Dendritic cell treated with granulocyte-macrophage colony-stimulating factor and Interleukin-4, amounts not matched to agents 40 ng/mL and 50 ng/mL, for 4 days (primary cell): ENCODE measurements at regions not wholly inside any gene's neighbourhood (a gene's known extent, or its start where the extent isn't known, plus 50 kb on each side); places are given as distances from the start of the nearest gene placed in this dataset.

Source experiments
- H3K27ac Mint-ChIP-seq: one replicate; pipeline ENCODE4 v1.8.0; 2022; ENCODE audit warnings: mild to moderate bottlenecking, mixed read lengths
- H3K27me3 Mint-ChIP-seq: one replicate; pipeline ENCODE4 v1.8.0; 2022; ENCODE audit warnings: mild to moderate bottlenecking, mixed read lengths
- H3K36me3 Mint-ChIP-seq: one replicate; pipeline ENCODE4 v1.8.0; 2022; ENCODE audit warnings: low read depth, mixed read lengths
- H3K4me1 Mint-ChIP-seq: one replicate; pipeline ENCODE4 v1.8.0; 2022; ENCODE audit warnings: low read depth, mixed read lengths
- H3K4me3 Mint-ChIP-seq: one replicate; pipeline ENCODE4 v1.8.0; 2022; ENCODE audit warnings: mild to moderate bottlenecking, moderate library complexity, mixed read lengths
- H3K9me3 Mint-ChIP-seq: one replicate; pipeline ENCODE4 v1.8.0; 2022; ENCODE audit warnings: mixed read lengths
- intact Hi-C: fragments of 100-400 bp; cut with micrococcal nuclease; formaldehyde crosslinking; loops from one replicate; pipeline ENCODE4 v1.15.0; 2022

DNA sequence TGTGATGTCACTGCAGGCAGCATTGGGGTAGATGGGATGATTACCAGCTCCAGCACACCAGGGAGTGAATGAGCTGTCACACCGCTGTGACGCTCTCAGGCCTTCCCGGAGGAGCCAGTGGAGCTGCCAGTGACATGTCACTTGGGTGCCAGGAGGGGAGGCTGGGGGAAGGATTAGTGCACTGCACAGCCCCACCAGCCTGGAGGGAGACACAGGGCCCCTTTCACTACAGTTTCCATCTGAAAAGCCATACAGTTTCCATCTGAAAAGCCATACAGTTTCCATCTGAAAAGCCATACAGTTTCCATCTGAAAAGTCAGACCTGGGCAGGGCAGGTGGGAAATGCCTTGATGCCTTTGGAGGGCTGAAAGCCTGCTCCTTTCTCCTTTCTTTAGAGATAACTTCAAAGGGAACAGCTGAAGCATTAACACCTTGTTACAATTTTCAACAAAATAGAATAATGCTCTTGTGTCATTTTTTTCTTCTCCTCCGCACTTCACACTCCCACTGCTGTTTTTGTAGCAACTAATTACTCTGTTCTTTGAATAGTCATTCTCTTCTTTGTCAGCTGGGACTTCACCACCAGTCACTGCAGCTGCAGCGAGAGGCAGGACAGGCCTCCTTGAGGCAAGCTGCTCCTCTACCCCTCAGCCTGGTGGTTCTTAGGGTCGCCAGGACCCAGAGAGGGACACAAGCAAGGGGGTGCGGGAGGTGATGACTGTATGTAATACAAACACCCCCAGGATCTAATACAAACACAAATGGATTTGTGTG, 256.9 kb upstream of the RGS6 start:
- no peak overlapping the region for H3K27ac Mint-ChIP-seq
- intact Hi-C loops, result no loop called here
- H3K27me3 Mint-ChIP-seq, result no peaks in the 10 kb centered on the region
- H3K36me3 Mint-ChIP-seq, result peaks cover 91% of the 10 kb centered on the region
- no peak overlapping the region for H3K4me3 Mint-ChIP-seq
- no peaks in the 10 kb centered on the region for H3K9me3 Mint-ChIP-seq
- no peaks in the 10 kb centered on the region for H3K4me1 Mint-ChIP-seq

DNA sequence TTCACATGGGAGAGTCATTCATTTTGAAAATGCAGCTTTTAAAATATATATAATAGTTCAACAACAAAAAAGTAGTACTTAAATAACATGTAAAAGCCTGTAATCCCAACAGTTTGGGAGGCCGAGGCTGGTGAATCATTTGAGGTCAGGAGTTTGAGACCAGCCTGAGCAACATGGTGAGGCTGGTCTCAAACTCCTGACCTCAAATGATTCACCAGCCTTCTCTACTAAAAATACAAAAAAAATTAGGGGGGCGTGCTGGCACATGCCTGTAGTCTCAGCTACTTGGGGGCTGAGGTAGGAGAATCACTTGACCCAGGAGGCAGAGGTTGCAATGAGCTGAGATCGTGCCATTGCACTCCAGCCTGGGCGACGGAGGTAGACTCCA, 256.3 kb upstream of the RGS6 start:
- Mint-ChIP-seq H3K36me3 (peaks cover 89% of the 10 kb centered on the region), H3K27ac (no peak overlapping the region), H3K27me3 (no peaks in the 10 kb centered on the region)

GRCh38 chr14:71680736-71681387, 251.4 kb upstream of the RGS6 start:
- Mint-ChIP-seq H3K9me3 (no peaks in the 10 kb centered on the region), H3K4me3 (no peak overlapping the region), H3K27ac (no peak overlapping the region), H3K27me3 (no peaks in the 10 kb centered on the region), H3K36me3 (peaks cover 75% of the 10 kb centered on the region), H3K4me1 (no peaks in the 10 kb centered on the region)
- intact Hi-C loops, result no loop called here

More for the DNA sequence above, 256.3 kb upstream of the RGS6 start:
- intact Hi-C loops, result no loop called here
- no peaks in the 10 kb centered on the region for H3K9me3 Mint-ChIP-seq
- no peak overlapping the region for H3K4me3 Mint-ChIP-seq
- no peaks in the 10 kb centered on the region for H3K4me1 Mint-ChIP-seq

GRCh38 chr14:71682337-71682736, 249.9 kb upstream of the RGS6 start:
- Mint-ChIP-seq H3K27me3 (no peaks in the 10 kb centered on the region), H3K9me3 (no peaks in the 10 kb centered on the region), H3K27ac (no peak overlapping the region), H3K4me3 (no peak overlapping the region), H3K4me1 (no peaks in the 10 kb centered on the region), H3K36me3 (peaks cover 81% of the 10 kb centered on the region)
- intact Hi-C loops, result no loop called here

GRCh38 chr14:71684323-71684722, 247.9 kb upstream of the RGS6 start:
- Mint-ChIP-seq H3K27me3 (no peaks in the 10 kb centered on the region), H3K9me3 (no peaks in the 10 kb centered on the region), H3K4me1 (no peaks in the 10 kb centered on the region), H3K4me3 (no peak overlapping the region), H3K27ac (no peak overlapping the region), H3K36me3 (peaks cover 64% of the 10 kb centered on the region)
- intact Hi-C loops, result no loop called here

GRCh38 chr14:71686677-71687076, 245.6 kb upstream of the RGS6 start:
- H3K4me1 Mint-ChIP-seq, result peaks cover 5% of the 10 kb centered on the region
- H3K9me3 Mint-ChIP-seq, result no peaks in the 10 kb centered on the region
- no peak overlapping the region for H3K4me3 Mint-ChIP-seq
- intact Hi-C loops, result no loop called here
- peaks cover 75% of the 10 kb centered on the region for H3K36me3 Mint-ChIP-seq
- no peaks in the 10 kb centered on the region for H3K27me3 Mint-ChIP-seq
- no peak overlapping the region for H3K27ac Mint-ChIP-seq

- H3K4me1 Mint-ChIP-seq, result peaks cover 5% of the 10 kb centered on the region
- intact Hi-C loops, result no loop called here
- no peaks in the 10 kb centered on the region for H3K27me3 Mint-ChIP-seq
- no peak overlapping the region for H3K27ac Mint-ChIP-seq
- no peak overlapping the region for H3K4me3 Mint-ChIP-seq
- peaks cover 78% of the 10 kb centered on the region for H3K36me3 Mint-ChIP-seq
- no peaks in the 10 kb centered on the region for H3K9me3 Mint-ChIP-seq
Measured at GRCh38 chr14:71687166-71687831, 244.9 kb upstream of the RGS6 start.

DNA sequence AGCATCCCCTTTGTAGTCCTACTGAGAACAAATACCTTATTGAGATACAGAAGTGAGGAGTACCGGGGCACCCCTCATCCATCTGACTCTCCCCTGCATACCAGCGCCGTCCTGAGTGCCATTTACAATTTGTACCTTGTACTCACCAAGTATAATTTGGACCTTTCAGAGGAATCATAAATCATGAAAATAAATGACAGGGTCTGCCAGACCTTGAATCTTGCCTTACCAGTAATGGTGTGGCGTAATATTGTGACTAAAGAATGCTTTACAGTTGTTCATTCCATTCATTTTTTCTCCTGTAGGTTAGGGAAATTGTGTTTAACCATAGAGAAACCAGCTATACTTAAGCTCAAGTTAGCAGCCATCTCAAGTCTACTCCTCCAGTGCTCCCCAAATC, 243.7 kb upstream of the RGS6 start:
- no peak overlapping the region for H3K27ac Mint-ChIP-seq
- no peaks in the 10 kb centered on the region for H3K27me3 Mint-ChIP-seq
- peaks cover 5% of the 10 kb centered on the region for H3K4me1 Mint-ChIP-seq
- intact Hi-C loops, result no loop called here
- H3K9me3 Mint-ChIP-seq, result no peaks in the 10 kb centered on the region
- H3K4me3 Mint-ChIP-seq, result no peak overlapping the region
- H3K36me3 Mint-ChIP-seq, result peaks cover 79% of the 10 kb centered on the region

DNA sequence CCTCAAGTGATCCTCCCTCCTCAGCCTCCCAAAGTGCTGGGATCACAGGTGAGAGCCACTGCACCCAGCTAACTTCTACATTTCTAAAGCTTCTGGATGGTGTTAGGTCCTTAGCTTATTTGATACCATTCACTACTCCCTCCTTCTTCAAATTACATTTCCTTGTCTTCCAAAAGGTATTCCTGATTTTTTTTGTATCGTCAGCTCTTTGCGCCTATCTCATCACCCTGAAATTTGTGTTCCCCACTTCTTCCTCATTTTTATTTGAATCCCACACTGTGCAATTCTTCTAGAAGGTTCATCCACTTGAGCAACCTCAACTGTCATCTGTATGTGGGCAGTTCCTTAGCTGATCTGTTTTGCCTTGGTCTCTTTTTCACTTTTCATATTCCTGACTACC, 241.8 kb upstream of the RGS6 start:
- peaks cover 76% of the 10 kb centered on the region for H3K36me3 Mint-ChIP-seq

DNA sequence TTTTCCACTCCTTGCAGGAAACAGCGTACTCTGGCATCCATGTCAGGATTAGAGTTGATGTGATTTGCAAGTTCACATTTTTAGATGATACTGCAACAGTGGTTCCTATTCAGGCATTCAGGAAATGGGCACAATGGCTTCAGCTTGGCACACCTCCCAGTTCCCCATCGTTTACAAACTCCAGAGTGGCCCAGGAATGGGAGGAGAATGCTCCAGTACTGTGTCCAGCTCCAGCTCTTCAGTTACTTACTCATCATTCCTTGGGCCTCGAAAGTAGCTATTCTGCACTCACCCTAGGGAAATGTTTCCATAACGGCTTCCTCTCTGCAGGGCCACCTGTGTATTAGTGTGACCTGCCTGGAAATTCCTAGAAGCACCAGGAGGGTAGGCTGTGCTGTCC, 239.7 kb upstream of the RGS6 start:
- intact Hi-C loops, result no loop called here
- H3K9me3 Mint-ChIP-seq, result no peaks in the 10 kb centered on the region
- H3K27ac Mint-ChIP-seq, result no peak overlapping the region
- peaks cover 76% of the 10 kb centered on the region for H3K36me3 Mint-ChIP-seq
- no peaks in the 10 kb centered on the region for H3K27me3 Mint-ChIP-seq
- no peak overlapping the region for H3K4me3 Mint-ChIP-seq
- peaks cover 5% of the 10 kb centered on the region for H3K4me1 Mint-ChIP-seq

More for the DNA sequence above, 241.8 kb upstream of the RGS6 start:
- H3K27me3 Mint-ChIP-seq, result no peaks in the 10 kb centered on the region
- H3K27ac Mint-ChIP-seq, result no peak overlapping the region
- no peak overlapping the region for H3K4me3 Mint-ChIP-seq
- intact Hi-C loops, result no loop called here
- no peaks in the 10 kb centered on the region for H3K9me3 Mint-ChIP-seq
- peaks cover 5% of the 10 kb centered on the region for H3K4me1 Mint-ChIP-seq

- no peaks in the 10 kb centered on the region for H3K9me3 Mint-ChIP-seq
- no peak overlapping the region for H3K27ac Mint-ChIP-seq
- H3K4me3 Mint-ChIP-seq, result no peak overlapping the region
- peaks cover 5% of the 10 kb centered on the region for H3K4me1 Mint-ChIP-seq
- no peaks in the 10 kb centered on the region for H3K27me3 Mint-ChIP-seq
- intact Hi-C loops, result no loop called here
- peaks cover 77% of the 10 kb centered on the region for H3K36me3 Mint-ChIP-seq
Measured at GRCh38 chr14:71693381-71693780, 238.8 kb upstream of the RGS6 start.

- Mint-ChIP-seq H3K36me3 (peaks cover 86% of the 10 kb centered on the region), H3K27me3 (no peaks in the 10 kb centered on the region), H3K9me3 (no peaks in the 10 kb centered on the region), H3K27ac (no peak overlapping the region), H3K4me3 (no peak overlapping the region), H3K4me1 (peaks cover 5% of the 10 kb centered on the region)
- intact Hi-C loops, result no loop called here
Measured at GRCh38 chr14:71694591-71695530, 237.4 kb upstream of the RGS6 start.

DNA sequence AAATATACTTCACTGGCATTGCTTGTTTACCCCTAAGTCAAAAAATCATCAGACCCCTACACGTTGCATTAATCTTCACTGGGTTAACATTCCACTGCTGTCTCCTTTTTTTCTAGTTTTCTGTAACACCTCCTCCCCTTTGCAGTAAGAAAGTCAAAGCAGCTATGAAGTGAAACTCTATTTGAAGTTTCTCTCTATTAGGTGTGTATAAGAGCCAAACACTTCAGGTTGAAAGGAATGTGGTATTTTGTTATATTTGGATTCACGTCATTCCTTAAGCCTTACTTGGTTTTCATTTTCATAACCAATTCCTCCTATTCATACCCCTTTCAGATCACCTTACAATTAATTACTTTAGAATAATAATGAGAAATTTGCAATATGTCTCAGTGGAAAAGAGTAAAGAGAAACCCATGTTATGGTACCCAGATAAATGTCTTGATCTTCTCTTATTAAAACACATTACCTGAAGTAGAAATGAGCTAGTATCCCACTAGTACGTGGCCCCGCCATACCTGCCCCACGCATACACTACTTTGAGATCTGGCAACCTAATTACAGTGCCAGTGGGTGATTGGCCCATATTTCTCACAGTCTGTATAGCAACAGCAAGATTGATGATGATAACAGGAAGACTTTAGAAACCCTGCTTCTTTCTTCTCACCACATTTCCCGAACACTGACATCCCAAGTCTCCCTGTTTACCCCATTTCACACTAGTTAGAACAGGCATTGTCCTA, 236.4 kb upstream of the RGS6 start:
- intact Hi-C loops, result no loop called here
- Mint-ChIP-seq H3K4me1 (peaks cover under 1% of the 10 kb centered on the region), H3K4me3 (no peak overlapping the region), H3K27me3 (no peaks in the 10 kb centered on the region), H3K27ac (no peak overlapping the region), H3K9me3 (no peaks in the 10 kb centered on the region), H3K36me3 (peaks cover 86% of the 10 kb centered on the region)
